ENCODE measurements at regions not wholly inside any gene's neighbourhood (a gene's known extent, or its start where the extent isn't known, plus 50 kb on each side); places are given as distances from the start of the nearest gene placed in this dataset.

GRCh38 chr1:81471255-81471654 lies 329.5 kb upstream of the ADGRL2 start:
- no peaks in the 10 kb centered on the region for H3K79me2 ChIP-seq (ENCODE audit: insufficient read depth, low read depth, low read length)
- intact Hi-C loops (cut with micrococcal nuclease; ENCODE audit: unreplicated experiment) = no loop called here
- H2AFZ ChIP-seq (ENCODE audit: low read length) = no peak overlapping the region
- H4K20me1 ChIP-seq (ENCODE audit: insufficient read depth, low read length) = no peaks in the 10 kb centered on the region
- no peak overlapping the region for H3K27ac ChIP-seq (ENCODE audit: low read depth, low read length, poor library complexity, severe bottlenecking)
- no TSS peak for BruUV-seq (replicated peaks)
- H3K9me2 ChIP-seq (ENCODE audit: insufficient read depth, low read length) = no peaks in the 10 kb centered on the region
- H3K4me2 ChIP-seq (ENCODE audit: low read length) = no peak overlapping the region
- H3K4me1 ChIP-seq (ENCODE audit: insufficient read depth, low read length, poor library complexity, severe bottlenecking) = no peaks in the 10 kb centered on the region
- ChIA-PET CTCF (ENCODE audit: unreplicated experiment) (no interaction called here), POLR2A (interaction anchor here (1.5 kb wide), 1 partner anchor 80 kb away, joined by 5 read pairs; no protein-coding TSS in a partner anchor)
- H3K9me3 ChIP-seq (ENCODE audit: low read length) = no peaks in the 10 kb centered on the region
- TF ChIP-seq EZH2phosphoT487 (IDR thresholded peaks at IDR 0.05; ENCODE audit: borderline replicate concordance, low read depth, low read length) (no peak), CTCF (conservative IDR thresholded peaks at IDR 0.05; ENCODE audit: low read length) (no peak)
- DNase-seq (ENCODE audit: low spot score) = no peak
- H3K36me3 ChIP-seq (ENCODE audit: insufficient read depth, low read length) = no peaks in the 10 kb centered on the region
- H3K4me3 ChIP-seq (ENCODE audit: low read depth, low read length, poor library complexity, severe bottlenecking) = no peak overlapping the region

DNA sequence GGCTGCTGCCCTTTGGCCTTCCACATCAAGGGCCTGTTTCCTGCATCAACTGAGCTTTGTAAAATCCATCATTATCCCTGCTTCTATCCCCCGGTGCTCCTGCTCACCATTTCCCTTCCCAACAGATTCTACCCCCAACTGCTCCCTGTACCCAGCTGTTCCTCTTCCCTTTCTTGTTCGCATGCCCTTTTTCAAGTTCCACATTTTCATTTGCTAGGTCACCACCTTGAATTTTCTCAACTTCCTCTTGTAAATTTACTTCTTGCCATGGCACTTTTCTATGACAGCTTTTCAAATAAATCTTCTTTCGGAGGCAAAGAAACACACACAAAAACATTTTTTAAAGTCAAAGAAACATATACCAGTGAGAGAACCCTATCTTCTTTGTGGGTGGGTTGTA lies 330.5 kb upstream of the ADGRL2 start:
- BruUV-seq (replicated peaks) = no TSS peak
- TF ChIP-seq EZH2phosphoT487 (IDR thresholded peaks at IDR 0.05; ENCODE audit: borderline replicate concordance, low read depth, low read length) (no peak), CTCF (conservative IDR thresholded peaks at IDR 0.05; ENCODE audit: low read length) (no peak)
- H2AFZ ChIP-seq (ENCODE audit: low read length) = no peak overlapping the region
- no peak overlapping the region for H3K27ac ChIP-seq (ENCODE audit: low read depth, low read length, poor library complexity, severe bottlenecking)
- no peaks in the 10 kb centered on the region for H3K4me1 ChIP-seq (ENCODE audit: insufficient read depth, low read length, poor library complexity, severe bottlenecking)
- no peak overlapping the region for H3K4me3 ChIP-seq (ENCODE audit: low read depth, low read length, poor library complexity, severe bottlenecking)
- no peaks in the 10 kb centered on the region for H4K20me1 ChIP-seq (ENCODE audit: insufficient read depth, low read length)
- no peaks in the 10 kb centered on the region for H3K9me2 ChIP-seq (ENCODE audit: insufficient read depth, low read length)
- no peak for DNase-seq (ENCODE audit: low spot score)
- no peaks in the 10 kb centered on the region for H3K36me3 ChIP-seq (ENCODE audit: insufficient read depth, low read length)
- no peaks in the 10 kb centered on the region for H3K9me3 ChIP-seq (ENCODE audit: low read length)
- ChIA-PET CTCF (ENCODE audit: unreplicated experiment) (no interaction called here), POLR2A (no interaction called here)
- H3K79me2 ChIP-seq (ENCODE audit: insufficient read depth, low read depth, low read length) = no peaks in the 10 kb centered on the region
- no peak overlapping the region for H3K4me2 ChIP-seq (ENCODE audit: low read length)
- intact Hi-C loops (cut with micrococcal nuclease; ENCODE audit: unreplicated experiment) = no loop called here

DNA sequence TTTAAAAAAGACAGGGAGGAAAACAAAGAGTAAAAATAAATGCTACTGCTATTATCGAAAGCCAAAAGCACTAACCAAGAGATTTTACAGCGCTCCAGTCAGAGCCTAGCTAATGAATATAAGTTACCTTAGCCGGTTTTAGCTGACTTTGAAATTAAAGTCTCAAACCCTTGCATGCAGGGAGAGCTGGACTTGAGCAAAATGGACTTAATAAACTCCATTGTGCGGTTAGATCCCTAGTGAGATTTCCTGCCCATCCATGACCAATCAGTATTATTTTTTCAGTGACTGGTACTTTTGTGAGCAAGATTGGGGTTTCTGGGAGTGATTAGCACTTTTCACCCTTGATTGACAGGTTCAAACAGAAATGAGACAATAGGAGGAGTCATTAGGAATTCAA lies 333.4 kb upstream of the ADGRL2 start:
- Histone ChIP-seq H3K9me3 (ENCODE audit: low read length) (no peaks in the 10 kb centered on the region), H3K4me2 (ENCODE audit: low read length) (no peak overlapping the region), H3K4me1 (ENCODE audit: insufficient read depth, low read length, poor library complexity, severe bottlenecking) (no peaks in the 10 kb centered on the region), H3K36me3 (ENCODE audit: insufficient read depth, low read length) (no peaks in the 10 kb centered on the region), H4K20me1 (ENCODE audit: insufficient read depth, low read length) (no peaks in the 10 kb centered on the region), H3K27ac (ENCODE audit: low read depth, low read length, poor library complexity, severe bottlenecking) (no peak overlapping the region), H3K4me3 (ENCODE audit: low read depth, low read length, poor library complexity, severe bottlenecking) (no peak overlapping the region), H3K9me2 (ENCODE audit: insufficient read depth, low read length) (no peaks in the 10 kb centered on the region), H2AFZ (ENCODE audit: low read length) (no peak overlapping the region), H3K79me2 (ENCODE audit: insufficient read depth, low read depth, low read length) (no peaks in the 10 kb centered on the region)
- ChIA-PET POLR2A (interaction anchor here (0.7 kb wide), 1 partner anchor 35 kb away, joined by 3 read pairs; no protein-coding TSS in a partner anchor), CTCF (ENCODE audit: unreplicated experiment) (no interaction called here)
- DNase-seq (ENCODE audit: low spot score) = no peak
- BruUV-seq (replicated peaks) = no TSS peak
- no peak for TF ChIP-seq CTCF (conservative IDR thresholded peaks at IDR 0.05; ENCODE audit: low read length)
- no peak for TF ChIP-seq EZH2phosphoT487 (IDR thresholded peaks at IDR 0.05; ENCODE audit: borderline replicate concordance, low read depth, low read length)
- intact Hi-C loops (cut with micrococcal nuclease; ENCODE audit: unreplicated experiment) = no loop called here
